22Rv1 (cell line): ENCODE measurements at regions not wholly inside any gene's neighbourhood (a gene's known extent, or its start where the extent isn't known, plus 50 kb on each side); places are given as distances from the start of the nearest gene placed in this dataset.

ENCODE experiments used
- ZFX ChIP-seq: fragments of 450-650 bp; IDR thresholded peaks from 2 replicates; pipeline ENCODE4 v1.6.1; 2017; ENCODE audit warnings: antibody characterized with exemption, borderline replicate concordance
- TF ChIP-seq, protein P1 (sequence below): fragments of 450-650 bp; IDR thresholded peaks from 2 replicates; pipeline ENCODE4 v1.5.1; 2017; ENCODE audit warnings: mild to moderate bottlenecking

DNA sequence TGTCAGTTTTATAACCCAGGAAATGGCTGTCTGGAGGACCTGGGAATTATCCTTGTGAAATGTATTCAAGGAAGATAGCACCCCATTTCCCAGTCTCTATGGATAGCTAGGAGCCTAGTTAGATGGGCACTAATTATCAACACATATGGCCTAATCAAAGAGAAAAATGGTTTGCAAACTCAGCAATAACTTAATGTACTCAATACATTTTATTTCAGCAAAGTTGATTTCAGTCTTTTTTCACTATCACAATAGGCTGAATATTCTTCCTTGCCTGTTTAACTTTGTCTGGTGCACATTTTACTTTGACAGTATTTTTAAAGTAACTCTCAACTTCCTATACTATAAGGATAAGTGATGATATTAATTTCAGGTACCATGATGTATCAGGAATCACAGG, 756.3 kb downstream of the CCDC85A start:
- TF ChIP-seq, protein P1, sequence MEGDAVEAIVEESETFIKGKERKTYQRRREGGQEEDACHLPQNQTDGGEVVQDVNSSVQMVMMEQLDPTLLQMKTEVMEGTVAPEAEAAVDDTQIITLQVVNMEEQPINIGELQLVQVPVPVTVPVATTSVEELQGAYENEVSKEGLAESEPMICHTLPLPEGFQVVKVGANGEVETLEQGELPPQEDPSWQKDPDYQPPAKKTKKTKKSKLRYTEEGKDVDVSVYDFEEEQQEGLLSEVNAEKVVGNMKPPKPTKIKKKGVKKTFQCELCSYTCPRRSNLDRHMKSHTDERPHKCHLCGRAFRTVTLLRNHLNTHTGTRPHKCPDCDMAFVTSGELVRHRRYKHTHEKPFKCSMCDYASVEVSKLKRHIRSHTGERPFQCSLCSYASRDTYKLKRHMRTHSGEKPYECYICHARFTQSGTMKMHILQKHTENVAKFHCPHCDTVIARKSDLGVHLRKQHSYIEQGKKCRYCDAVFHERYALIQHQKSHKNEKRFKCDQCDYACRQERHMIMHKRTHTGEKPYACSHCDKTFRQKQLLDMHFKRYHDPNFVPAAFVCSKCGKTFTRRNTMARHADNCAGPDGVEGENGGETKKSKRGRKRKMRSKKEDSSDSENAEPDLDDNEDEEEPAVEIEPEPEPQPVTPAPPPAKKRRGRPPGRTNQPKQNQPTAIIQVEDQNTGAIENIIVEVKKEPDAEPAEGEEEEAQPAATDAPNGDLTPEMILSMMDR: no peak
- no peak for TF ChIP-seq ZFX
